Mucosa of rectum (tissue), 2 donors: ENCODE measurements at regions not wholly inside any gene's neighbourhood (a gene's known extent, or its start where the extent isn't known, plus 50 kb on each side); places are given as distances from the start of the nearest gene placed in this dataset.
"Not testable (repeated sequence)": the region's sequence is repeated elsewhere in the genome, so short reads cannot be mapped to it uniquely, and the experiment has no call there.

Experiments
- H3K27ac ChIP-seq, 2 donors: one replicate each; pipeline ENCODE4 v1.7.0; 2013; ENCODE audit warnings: inconsistent platforms in 2 of 2, low read depth in 2 of 2, low read length in 2 of 2
- H3K27me3 ChIP-seq, 2 donors: one replicate each; pipeline ENCODE4 v1.7.0; 2013; ENCODE audit warnings: low read length in 2 of 2; ENCODE audit not compliant: control insufficient read depth in 2 of 2, insufficient read depth in 2 of 2
- H3K36me3 ChIP-seq, 2 donors: one replicate each; pipeline ENCODE4 v1.7.0; 2013; ENCODE audit warnings: low read length in 2 of 2; ENCODE audit not compliant: control insufficient read depth in 2 of 2, insufficient read depth in 2 of 2
- H3K4me1 ChIP-seq, 2 donors: one replicate each; pipeline ENCODE4 v1.7.0; 2013; ENCODE audit warnings: low read length in 2 of 2, mild to moderate bottlenecking in 1 of 2; ENCODE audit not compliant: control insufficient read depth in 2 of 2, insufficient read depth in 2 of 2
- H3K4me3 ChIP-seq, 2 donors: one replicate each; pipeline ENCODE4 v1.7.0; 2013; ENCODE audit warnings: low read length in 2 of 2
- H3K9ac ChIP-seq, 2 donors: one replicate each; pipeline ENCODE4 v1.7.0; 2013; ENCODE audit warnings: low read length in 2 of 2, low read depth in 1 of 2, mild to moderate bottlenecking in 1 of 2
- H3K9me3 ChIP-seq, 2 donors: one replicate each; pipeline ENCODE4 v1.7.0; 2013; ENCODE audit warnings: low read length in 2 of 2; ENCODE audit not compliant: control insufficient read depth in 2 of 2
- donor health status: healthy.
- donor health status: Normal muscosa, but diverticular disease.

DNA sequence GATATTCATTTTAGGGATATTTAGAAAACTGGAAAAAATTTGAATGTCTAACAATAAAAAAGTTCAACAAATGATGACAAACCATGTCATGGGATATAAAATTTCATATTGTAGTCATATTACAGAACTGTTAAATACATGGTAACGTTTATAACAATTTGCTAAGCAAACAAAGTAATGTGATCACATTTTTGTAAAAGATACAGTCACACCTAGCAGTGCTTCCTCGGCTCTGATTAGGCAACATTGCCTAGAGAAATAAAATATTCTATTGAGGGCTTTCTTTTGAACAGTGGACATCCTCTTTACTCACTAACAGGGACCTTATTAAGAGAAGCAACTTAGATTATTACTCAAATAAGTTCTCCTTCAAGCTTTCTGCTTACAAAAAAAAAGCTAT is 605.5 kb downstream of the GATA3 start:
- H3K9ac ChIP-seq = no peak overlapping the region
- no peaks in the 10 kb centered on the region for H3K36me3 ChIP-seq
- no peak overlapping the region for H3K4me3 ChIP-seq
- no peak overlapping the region for H3K27ac ChIP-seq
- no peaks in the 10 kb centered on the region for H3K27me3 ChIP-seq
- H3K9me3 ChIP-seq = no peaks in the 10 kb centered on the region
- H3K4me1 ChIP-seq = no peaks in the 10 kb centered on the region

DNA sequence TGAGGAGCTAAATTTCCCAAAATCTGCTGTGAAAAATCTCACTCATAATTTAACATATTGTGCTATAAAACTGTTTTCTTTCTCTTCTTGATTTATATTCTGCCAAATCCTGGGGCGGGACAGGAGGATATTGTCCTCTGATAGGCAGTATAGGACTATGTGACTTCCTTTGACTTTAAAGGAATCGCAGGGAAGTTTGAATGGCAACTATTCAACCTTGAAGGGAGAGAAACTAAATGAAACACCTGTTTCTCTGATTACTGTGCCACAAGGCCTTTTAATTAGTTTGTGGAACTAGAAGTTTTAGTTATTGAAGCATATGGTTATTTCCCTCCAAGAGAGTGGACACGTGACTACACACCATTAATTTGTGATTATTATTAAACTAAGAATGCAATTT is 607.4 kb downstream of the GATA3 start:
- no peak overlapping the region for H3K4me3 ChIP-seq
- H3K9ac ChIP-seq = no peak overlapping the region
- H3K4me1 ChIP-seq = no peaks in the 10 kb centered on the region
- H3K9me3 ChIP-seq = no peaks in the 10 kb centered on the region
- H3K36me3 ChIP-seq = no peaks in the 10 kb centered on the region
- no peaks in the 10 kb centered on the region for H3K27me3 ChIP-seq
- H3K27ac ChIP-seq = no peak overlapping the region

DNA sequence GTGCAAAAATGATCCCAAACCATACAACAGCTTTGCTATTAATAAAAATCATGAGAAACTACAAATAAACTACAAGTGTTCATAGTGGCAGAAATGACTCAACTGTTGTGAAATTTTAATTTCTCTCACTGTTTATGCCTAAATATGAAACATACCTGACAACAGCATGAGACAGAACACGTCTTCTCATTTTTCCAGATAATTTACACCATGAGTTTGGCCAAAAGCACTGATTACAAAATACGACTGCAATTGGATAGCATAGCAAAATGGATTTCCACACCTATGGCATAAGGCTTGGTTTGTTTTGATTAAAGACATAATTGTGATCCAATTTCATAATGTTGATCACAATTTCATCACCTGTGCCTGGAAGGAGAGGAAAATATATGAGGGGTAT is 608.6 kb downstream of the GATA3 start:
- H3K36me3 ChIP-seq = no peaks in the 10 kb centered on the region
- H3K9ac ChIP-seq = no peak overlapping the region
- no peaks in the 10 kb centered on the region for H3K9me3 ChIP-seq
- H3K4me1 ChIP-seq = no peaks in the 10 kb centered on the region
- H3K27me3 ChIP-seq = no peaks in the 10 kb centered on the region
- no peak overlapping the region for H3K27ac ChIP-seq
- H3K4me3 ChIP-seq = no peak overlapping the region

DNA sequence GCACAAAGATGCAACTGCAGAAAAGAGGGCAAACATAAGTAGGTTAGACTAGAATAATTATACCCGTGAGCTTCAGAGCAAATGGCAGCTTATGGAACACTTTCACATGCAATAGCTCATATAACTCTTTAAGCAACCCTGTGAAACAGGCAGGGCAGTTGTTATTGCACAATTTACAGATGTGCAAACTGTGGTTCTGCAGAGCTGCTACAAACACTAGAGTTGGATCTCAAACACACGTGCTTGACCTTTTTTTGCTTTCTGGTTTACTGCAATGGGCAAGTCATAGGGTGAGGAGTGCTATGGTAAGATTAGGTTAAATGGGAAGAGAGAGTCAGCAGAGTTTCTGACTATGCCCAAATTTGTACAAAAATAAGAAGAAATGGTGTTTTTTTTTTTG is 610.8 kb downstream of the GATA3 start:
- H3K27me3 ChIP-seq = no peaks in the 10 kb centered on the region
- H3K27ac ChIP-seq = no peak overlapping the region
- no peaks in the 10 kb centered on the region for H3K9me3 ChIP-seq
- no peaks in the 10 kb centered on the region for H3K36me3 ChIP-seq
- H3K4me1 ChIP-seq = no peaks in the 10 kb centered on the region
- H3K4me3 ChIP-seq = no peak overlapping the region
- H3K9ac ChIP-seq = no peak overlapping the region

DNA sequence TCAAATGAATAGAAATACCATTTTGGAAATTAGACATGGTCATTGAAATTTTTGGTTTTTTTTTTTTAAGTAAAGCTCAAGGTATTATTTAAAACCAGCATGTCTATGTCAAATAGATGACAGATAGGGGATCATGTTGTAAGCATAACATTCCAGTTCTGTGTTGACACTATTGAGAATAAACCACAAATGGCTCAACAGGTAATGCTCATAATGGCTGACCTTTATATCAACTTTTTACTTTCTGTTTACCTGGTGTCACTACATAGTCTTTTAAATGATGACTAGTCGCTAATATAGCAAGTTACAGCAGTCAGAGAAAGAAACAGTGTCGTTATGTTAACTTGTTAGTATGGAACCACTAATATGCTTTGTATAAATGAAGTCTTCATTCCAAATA is 616.0 kb downstream of the GATA3 start:
- Histone ChIP-seq H3K27me3 (no peaks in the 10 kb centered on the region), H3K27ac (no peak overlapping the region), H3K36me3 (no peaks in the 10 kb centered on the region), H3K9me3 (no peaks in the 10 kb centered on the region), H3K4me1 (no peaks in the 10 kb centered on the region), H3K9ac (no peak overlapping the region), H3K4me3 (no peak overlapping the region)

DNA sequence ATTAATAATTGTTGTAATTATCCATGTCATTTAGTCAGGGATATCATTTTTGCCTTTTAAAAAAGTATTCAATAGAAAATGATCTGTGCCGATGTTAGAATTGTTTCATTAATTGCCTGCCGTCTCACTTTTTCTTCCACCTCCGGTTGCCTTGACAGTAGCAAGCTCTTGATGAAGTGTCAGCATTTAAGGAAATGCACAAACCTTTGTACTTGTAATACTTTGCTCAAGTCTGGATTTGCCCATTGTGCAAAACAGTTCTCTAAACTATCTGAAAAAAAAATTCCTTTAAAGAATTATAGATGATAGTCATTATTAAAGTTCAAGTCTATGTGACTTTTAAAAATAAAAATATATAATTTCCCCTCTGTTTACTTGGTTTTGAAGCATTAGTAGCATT is 619.7 kb downstream of the GATA3 start:
- no peaks in the 10 kb centered on the region for H3K27me3 ChIP-seq
- no peaks in the 10 kb centered on the region for H3K9me3 ChIP-seq
- no peak overlapping the region for H3K9ac ChIP-seq

DNA sequence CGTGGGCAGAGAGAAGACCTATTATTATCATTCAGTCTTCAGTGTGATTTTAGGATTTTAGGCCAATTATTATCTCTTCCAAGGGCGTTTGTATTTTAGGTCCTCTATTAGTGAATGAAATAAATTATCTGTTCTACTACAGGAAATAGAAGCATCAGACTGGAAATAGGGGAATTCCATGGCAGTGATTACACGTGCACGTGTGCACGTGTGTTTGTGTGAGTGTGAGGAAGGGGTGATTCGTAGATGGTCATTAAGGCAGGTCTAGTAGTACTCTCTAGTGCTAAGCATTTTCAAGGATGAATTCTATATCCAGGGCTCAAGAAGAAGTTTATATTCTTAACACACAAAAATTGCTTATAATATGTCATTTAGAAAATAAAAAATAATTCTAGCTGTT is 623.2 kb downstream of the GATA3 start:
- no peak overlapping the region for H3K9ac ChIP-seq
- no peaks in the 10 kb centered on the region for H3K27me3 ChIP-seq
- no peaks in the 10 kb centered on the region for H3K4me1 ChIP-seq
- H3K27ac ChIP-seq = no peak overlapping the region
- no peak overlapping the region for H3K4me3 ChIP-seq
- no peaks in the 10 kb centered on the region for H3K36me3 ChIP-seq
- H3K9me3 ChIP-seq = no peaks in the 10 kb centered on the region

More for the DNA sequence above, 619.7 kb downstream of the GATA3 start:
- H3K27ac ChIP-seq = no peak overlapping the region
- H3K36me3 ChIP-seq = no peaks in the 10 kb centered on the region
- H3K4me3 ChIP-seq = no peak overlapping the region
- H3K4me1 ChIP-seq = no peaks in the 10 kb centered on the region

DNA sequence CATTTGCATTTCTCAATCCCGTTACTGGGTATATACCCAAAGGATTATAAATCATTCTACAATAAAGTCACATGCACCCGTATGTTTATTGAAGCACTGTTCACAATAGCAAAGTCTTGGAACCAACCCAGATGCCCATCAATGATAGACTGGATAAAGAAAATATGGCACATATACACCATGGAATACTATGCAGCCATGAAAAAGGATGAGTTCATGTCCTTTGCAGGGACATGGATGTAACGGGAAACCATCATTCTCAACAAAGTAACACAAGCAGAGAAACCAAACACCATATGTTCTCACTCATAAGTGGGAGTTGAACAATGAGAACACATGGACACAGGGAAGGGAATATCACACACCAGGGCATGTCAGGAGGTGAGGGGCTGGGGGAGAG is 630.4 kb downstream of the GATA3 start:
- H3K4me3 ChIP-seq, H3K36me3 ChIP-seq, H3K9ac ChIP-seq: not testable (repeated sequence)

DNA sequence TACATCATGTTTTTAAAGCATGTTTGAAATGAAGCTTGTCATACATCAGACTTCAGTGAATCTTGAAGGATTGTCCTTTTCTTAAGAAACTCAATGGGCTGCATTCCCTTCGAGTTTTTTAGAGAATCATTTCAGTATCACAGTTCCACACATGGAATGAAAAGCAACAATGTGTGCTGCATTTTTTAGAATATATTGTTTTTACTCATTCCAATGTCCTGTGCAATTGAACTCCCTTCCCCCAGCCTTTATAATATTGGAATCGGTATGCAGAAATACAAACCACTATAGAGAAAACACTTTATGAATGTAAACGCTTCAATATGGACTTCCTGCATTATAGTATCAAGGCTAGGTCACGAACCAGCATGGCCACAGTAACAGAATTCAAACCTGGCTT is 634.4 kb downstream of the GATA3 start:
- H3K27ac ChIP-seq = no peak overlapping the region
- H3K9ac ChIP-seq = no peak overlapping the region
- no peaks in the 10 kb centered on the region for H3K9me3 ChIP-seq
- H3K27me3 ChIP-seq = no peaks in the 10 kb centered on the region
- H3K4me3 ChIP-seq = no peak overlapping the region
- no peaks in the 10 kb centered on the region for H3K36me3 ChIP-seq
- H3K4me1 ChIP-seq = no peaks in the 10 kb centered on the region

More for the DNA sequence above, 630.4 kb downstream of the GATA3 start:
- not testable (repeated sequence) for H3K4me1 ChIP-seq, H3K9me3 ChIP-seq, H3K27ac ChIP-seq, H3K27me3 ChIP-seq

DNA sequence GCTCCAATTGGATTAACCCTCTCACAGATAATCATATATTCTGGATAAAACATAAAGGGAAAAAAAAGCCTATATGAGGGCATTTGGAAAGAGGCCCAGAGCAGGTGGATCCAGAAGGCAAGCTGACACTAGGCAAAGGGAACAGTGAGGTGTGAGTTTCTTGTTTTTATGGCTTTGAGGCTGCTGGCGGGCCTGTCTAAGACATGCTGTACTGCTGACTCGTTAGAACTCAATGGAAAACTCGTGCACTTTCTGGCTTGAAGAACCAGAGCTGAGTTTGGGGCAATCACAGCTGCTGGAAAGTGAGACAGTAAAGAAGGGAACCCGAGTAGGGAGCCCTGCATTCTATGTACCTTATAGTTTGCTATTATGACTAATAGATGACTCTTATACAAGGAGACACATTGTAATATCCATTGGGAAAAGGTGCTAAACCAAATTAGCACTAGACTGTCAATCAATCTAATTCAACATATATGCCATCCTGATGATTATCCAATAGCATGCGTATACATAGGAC is 637.1 kb downstream of the GATA3 start:
- H3K4me1 ChIP-seq = no peaks in the 10 kb centered on the region
- H3K27me3 ChIP-seq = no peaks in the 10 kb centered on the region
- H3K9ac ChIP-seq = no peak overlapping the region
- H3K36me3 ChIP-seq = no peaks in the 10 kb centered on the region
- H3K27ac ChIP-seq = no peak overlapping the region
- H3K9me3 ChIP-seq = no peaks in the 10 kb centered on the region
- no peak overlapping the region for H3K4me3 ChIP-seq

DNA sequence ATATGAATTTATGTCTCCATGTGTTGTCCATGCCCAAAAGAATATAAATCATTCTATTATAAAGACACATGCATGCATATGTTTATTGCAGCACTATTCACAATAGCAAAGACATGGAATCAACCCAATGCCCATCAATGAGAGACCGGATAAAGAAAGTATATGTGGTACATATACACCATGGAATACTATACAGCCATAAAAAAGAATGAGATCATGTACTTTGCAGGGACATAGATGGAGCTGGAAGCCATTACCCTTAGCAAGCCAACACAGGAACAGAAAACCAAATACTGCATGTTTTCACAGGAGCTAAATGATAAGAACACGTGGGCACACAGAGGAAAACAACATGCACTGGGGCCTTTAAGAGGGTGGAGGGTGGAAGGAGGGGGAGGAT is 639.1 kb downstream of the GATA3 start:
- not testable (repeated sequence) for H3K4me3 ChIP-seq, H3K27ac ChIP-seq, H3K27me3 ChIP-seq, H3K36me3 ChIP-seq, H3K9ac ChIP-seq, H3K4me1 ChIP-seq, H3K9me3 ChIP-seq
